SK-N-SH treated with all-trans-retinoic acid at 6 μM for 48 hours (cell line): ENCODE measurements at regions not wholly inside any gene's neighbourhood (a gene's known extent, or its start where the extent isn't known, plus 50 kb on each side); places are given as distances from the start of the nearest gene placed in this dataset.

Experiments
- ATAC-seq: fragments of 200-7000 bp; cut with Tn5 transposase; 3 replicates; pipeline ENCODE4 v1.9.1; 2020; ENCODE audit warnings: mild to moderate bottlenecking, moderate library complexity
- ARNTL ChIP-seq: fragments of 450-650 bp; formaldehyde crosslinking; IDR thresholded peaks from 2 replicates; pipeline ENCODE4 v1.5.0; 2020; ENCODE audit warnings: low read depth, mild to moderate bottlenecking, moderate library complexity, borderline replicate concordance
- BACH2 ChIP-seq: fragments of 250-450 bp; sonication (Bioruptor Pico); IDR thresholded peaks from 2 replicates; pipeline ENCODE4 v1.9.0; 2021; ENCODE audit warnings: mild to moderate bottlenecking, borderline replicate concordance
- CREB5 ChIP-seq: fragments of 250-450 bp; sonication (Bioruptor Pico); IDR thresholded peaks from 2 replicates; pipeline ENCODE4 v1.5.1; 2020; ENCODE audit warnings: low read depth, mild to moderate bottlenecking, moderate library complexity
- CSDC2 ChIP-seq: fragments of 250-450 bp; sonication (Bioruptor Pico); IDR thresholded peaks from 2 replicates; pipeline ENCODE4 v1.5.0; 2020; ENCODE audit warnings: mild to moderate bottlenecking, moderate library complexity
- CSRNP3 ChIP-seq: fragments of 250-450 bp; sonication (Bioruptor Pico); IDR thresholded peaks from 2 replicates; pipeline ENCODE4 v1.5.1; 2021; ENCODE audit warnings: mild to moderate bottlenecking, moderate library complexity
- ESRRG ChIP-seq: fragments of 250-450 bp; sonication (Bioruptor Pico); IDR thresholded peaks from 2 replicates; pipeline ENCODE4 v1.6.1; 2021; ENCODE audit warnings: mild to moderate bottlenecking
- GLIS3 ChIP-seq: fragments of 250-450 bp; sonication (Bioruptor Pico); IDR thresholded peaks from 2 replicates; pipeline ENCODE4 v1.5.0; 2020; ENCODE audit warnings: mild to moderate bottlenecking, moderate library complexity
- ISL1 ChIP-seq: fragments of 250-450 bp; sonication (Bioruptor Pico); IDR thresholded peaks from 2 replicates; pipeline ENCODE4 v2.1.2; 2022; ENCODE audit warnings: mild to moderate bottlenecking, moderate library complexity
- OSR1 ChIP-seq: fragments of 250-450 bp; sonication (Bioruptor Pico); IDR thresholded peaks from 2 replicates; pipeline ENCODE4 v1.8.0; 2022; ENCODE audit warnings: moderate library complexity, mild to moderate bottlenecking, inconsistent platforms
- PATZ1 ChIP-seq: fragments of 250-450 bp; sonication (Bioruptor Pico); IDR thresholded peaks from 2 replicates; pipeline ENCODE4 v1.8.0; 2020; ENCODE audit warnings: mild to moderate bottlenecking, moderate library complexity, borderline replicate concordance
- PPARA ChIP-seq: fragments of 250-450 bp; sonication (Bioruptor Pico); IDR thresholded peaks from 2 replicates; pipeline ENCODE4 v1.5.0; 2020; ENCODE audit warnings: mild to moderate bottlenecking, borderline replicate concordance
- RARB ChIP-seq: fragments of 250-450 bp; sonication (Bioruptor Pico); IDR thresholded peaks from 2 replicates; pipeline ENCODE4 v1.8.0; 2021; ENCODE audit warnings: mild to moderate bottlenecking, moderate library complexity
- SNAI2 ChIP-seq: fragments of 250-450 bp; sonication (Bioruptor Pico); IDR thresholded peaks from 2 replicates; pipeline ENCODE4 v1.5.0; 2020; ENCODE audit warnings: mild to moderate bottlenecking, moderate library complexity
- TCF4 ChIP-seq: fragments of 250-450 bp; sonication (Bioruptor Pico); IDR thresholded peaks from 2 replicates; pipeline ENCODE4 v1.8.0; 2021; ENCODE audit warnings: mild to moderate bottlenecking, moderate library complexity, borderline replicate concordance
- TOX ChIP-seq: fragments of 250-450 bp; sonication (Bioruptor Pico); IDR thresholded peaks from 2 replicates; pipeline ENCODE4 v1.8.0; 2021; ENCODE audit warnings: mild to moderate bottlenecking, moderate library complexity, borderline replicate concordance
- TSHZ2 ChIP-seq: fragments of 250-450 bp; sonication (Bioruptor Pico); IDR thresholded peaks from 2 replicates; pipeline ENCODE4 v1.5.0; 2020; ENCODE audit warnings: mild to moderate bottlenecking, moderate library complexity
- ZC3H10 ChIP-seq: fragments of 250-450 bp; sonication (Bioruptor Pico); IDR thresholded peaks from 2 replicates; pipeline ENCODE4 v1.5.1; 2021; ENCODE audit warnings: mild to moderate bottlenecking, moderate library complexity
- ZFP30 ChIP-seq: fragments of 450-650 bp; formaldehyde crosslinking; IDR thresholded peaks from 2 replicates; pipeline ENCODE4 v1.5.0; 2022; ENCODE audit warnings: mild to moderate bottlenecking, moderate library complexity
- ZNF70 ChIP-seq: fragments of 450-650 bp; formaldehyde crosslinking; IDR thresholded peaks from 2 replicates; pipeline ENCODE4 v1.5.0; 2020; ENCODE audit warnings: mild to moderate bottlenecking, moderate library complexity
- ZNF8 ChIP-seq: fragments of 450-650 bp; formaldehyde crosslinking; IDR thresholded peaks from 2 replicates; pipeline ENCODE4 v1.5.0; 2020; ENCODE audit warnings: mild to moderate bottlenecking, moderate library complexity

GRCh38 chr6:66522864-66523263 lies 815.8 kb upstream of the EYS start:
- ATAC-seq = no peak
- no peak for TF ChIP-seq TOX
- no peak for TF ChIP-seq ESRRG (CRISPR knock-in tag)
- TF ChIP-seq PPARA (CRISPR knock-in tag) = no peak
- TF ChIP-seq, all 23 proteins: peak for 0

- no peak for TF ChIP-seq CSDC2 (CRISPR knock-in tag)
- TF ChIP-seq SNAI2 (CRISPR knock-in tag) = no peak
- no peak for TF ChIP-seq ISL1
- TF ChIP-seq CREB5 (CRISPR knock-in tag) = no peak
- no peak for TF ChIP-seq ESRRG (CRISPR knock-in tag)
- TF ChIP-seq CSRNP3 (CRISPR knock-in tag) = no peak
- TF ChIP-seq PPARA (CRISPR knock-in tag) = no peak
- no peak for TF ChIP-seq ARNTL (CRISPR knock-in tag)
- TF ChIP-seq ZNF70 (CRISPR knock-in tag) = no peak
- no peak for TF ChIP-seq ZFP30 (CRISPR knock-in tag)
- no peak for TF ChIP-seq ZNF8 (CRISPR knock-in tag)
- no peak for TF ChIP-seq TOX
- TF ChIP-seq OSR1 (CRISPR knock-in tag) = no peak
- TF ChIP-seq, all 23 proteins: peak for 0
- ATAC-seq = no peak
Measured at GRCh38 chr6:66516377-66516776, 809.4 kb upstream of the EYS start.

GRCh38 chr6:66508433-66508832 lies 801.4 kb upstream of the EYS start:
- ATAC-seq = peak; percentile 87
- TF ChIP-seq TOX (peak; percentile 49; the same call in 1 of the 2 replicates), GLIS3 (CRISPR knock-in tag) (no peak), ARNTL (CRISPR knock-in tag) (no peak)

GRCh38 chr6:66499851-66500250 lies 792.8 kb upstream of the EYS start:
- TF ChIP-seq PPARA (CRISPR knock-in tag) = no peak
- TF ChIP-seq CSRNP3 (CRISPR knock-in tag) = no peak
- no peak for TF ChIP-seq ESRRG (CRISPR knock-in tag)
- no peak for TF ChIP-seq PATZ1 (CRISPR knock-in tag)
- no peak for TF ChIP-seq SNAI2 (CRISPR knock-in tag)
- TF ChIP-seq ZNF70 (CRISPR knock-in tag) = no peak
- TF ChIP-seq ISL1 = no peak
- TF ChIP-seq TOX = no peak
- TF ChIP-seq TCF4 = no peak
- no peak for TF ChIP-seq RARB
- no peak for ATAC-seq

GRCh38 chr6:66496659-66497058 lies 789.6 kb upstream of the EYS start:
- ATAC-seq = 0 out of 3 replicates have a peak, but pooled peaks have one; percentile 47
- TF ChIP-seq SNAI2 (CRISPR knock-in tag) = no peak
- TF ChIP-seq ZC3H10 (CRISPR knock-in tag) = no peak
- no peak for TF ChIP-seq TSHZ2 (CRISPR knock-in tag)
- no peak for TF ChIP-seq GLIS3 (CRISPR knock-in tag)
- no peak for TF ChIP-seq BACH2 (CRISPR knock-in tag)
- no peak for TF ChIP-seq ARNTL (CRISPR knock-in tag)
- no peak for TF ChIP-seq ZNF8 (CRISPR knock-in tag)
- no peak for TF ChIP-seq OSR1 (CRISPR knock-in tag)
- TF ChIP-seq ESRRG (CRISPR knock-in tag) = no peak
- TF ChIP-seq PATZ1 (CRISPR knock-in tag) = no peak
